AG10803 (cell line): ENCODE measurements at regions not wholly inside any gene's neighbourhood (a gene's known extent, or its start where the extent isn't known, plus 50 kb on each side); places are given as distances from the start of the nearest gene placed in this dataset.

Source experiments
- DNase-seq: peaks from one replicate; pipeline ENCODE4 v3.0.0; 2010; ENCODE audit warnings: low read depth
- H3K4me3 ChIP-seq: 2 replicates; pipeline ENCODE4 v1.5.1; 2011; ENCODE audit warnings: mild to moderate bottlenecking, low read length, control low read depth
- TF ChIP-seq, protein P1 (sequence below): conservative IDR thresholded peaks from 2 replicates; pipeline ENCODE4 v1.5.1; 2011; ENCODE audit warnings: mild to moderate bottlenecking, low read length, control low read depth, inconsistent platforms

- TF ChIP-seq, protein P1, sequence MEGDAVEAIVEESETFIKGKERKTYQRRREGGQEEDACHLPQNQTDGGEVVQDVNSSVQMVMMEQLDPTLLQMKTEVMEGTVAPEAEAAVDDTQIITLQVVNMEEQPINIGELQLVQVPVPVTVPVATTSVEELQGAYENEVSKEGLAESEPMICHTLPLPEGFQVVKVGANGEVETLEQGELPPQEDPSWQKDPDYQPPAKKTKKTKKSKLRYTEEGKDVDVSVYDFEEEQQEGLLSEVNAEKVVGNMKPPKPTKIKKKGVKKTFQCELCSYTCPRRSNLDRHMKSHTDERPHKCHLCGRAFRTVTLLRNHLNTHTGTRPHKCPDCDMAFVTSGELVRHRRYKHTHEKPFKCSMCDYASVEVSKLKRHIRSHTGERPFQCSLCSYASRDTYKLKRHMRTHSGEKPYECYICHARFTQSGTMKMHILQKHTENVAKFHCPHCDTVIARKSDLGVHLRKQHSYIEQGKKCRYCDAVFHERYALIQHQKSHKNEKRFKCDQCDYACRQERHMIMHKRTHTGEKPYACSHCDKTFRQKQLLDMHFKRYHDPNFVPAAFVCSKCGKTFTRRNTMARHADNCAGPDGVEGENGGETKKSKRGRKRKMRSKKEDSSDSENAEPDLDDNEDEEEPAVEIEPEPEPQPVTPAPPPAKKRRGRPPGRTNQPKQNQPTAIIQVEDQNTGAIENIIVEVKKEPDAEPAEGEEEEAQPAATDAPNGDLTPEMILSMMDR: no peak
- H3K4me3 ChIP-seq: no peak overlapping the region
- DNase-seq: no peak
Measured at GRCh38 chr20:62551407-62552323, 75.9 kb upstream of the GATA5 start.

GRCh38 chr20:62552613-62553012 lies 76.8 kb upstream of the GATA5 start:
- DNase-seq: no peak
- no peak overlapping the region for H3K4me3 ChIP-seq
- TF ChIP-seq, protein P1: no peak

GRCh38 chr20:62553136-62553837 lies 77.5 kb upstream of the GATA5 start:
- H3K4me3 ChIP-seq: no peak overlapping the region
- DNase-seq: no peak
- TF ChIP-seq, protein P1: no peak

- H3K4me3 ChIP-seq: no peak overlapping the region
- no peak for DNase-seq
- TF ChIP-seq, protein P1: no peak
Measured at GRCh38 chr20:62553838-62554161, 78.0 kb upstream of the GATA5 start.

DNA sequence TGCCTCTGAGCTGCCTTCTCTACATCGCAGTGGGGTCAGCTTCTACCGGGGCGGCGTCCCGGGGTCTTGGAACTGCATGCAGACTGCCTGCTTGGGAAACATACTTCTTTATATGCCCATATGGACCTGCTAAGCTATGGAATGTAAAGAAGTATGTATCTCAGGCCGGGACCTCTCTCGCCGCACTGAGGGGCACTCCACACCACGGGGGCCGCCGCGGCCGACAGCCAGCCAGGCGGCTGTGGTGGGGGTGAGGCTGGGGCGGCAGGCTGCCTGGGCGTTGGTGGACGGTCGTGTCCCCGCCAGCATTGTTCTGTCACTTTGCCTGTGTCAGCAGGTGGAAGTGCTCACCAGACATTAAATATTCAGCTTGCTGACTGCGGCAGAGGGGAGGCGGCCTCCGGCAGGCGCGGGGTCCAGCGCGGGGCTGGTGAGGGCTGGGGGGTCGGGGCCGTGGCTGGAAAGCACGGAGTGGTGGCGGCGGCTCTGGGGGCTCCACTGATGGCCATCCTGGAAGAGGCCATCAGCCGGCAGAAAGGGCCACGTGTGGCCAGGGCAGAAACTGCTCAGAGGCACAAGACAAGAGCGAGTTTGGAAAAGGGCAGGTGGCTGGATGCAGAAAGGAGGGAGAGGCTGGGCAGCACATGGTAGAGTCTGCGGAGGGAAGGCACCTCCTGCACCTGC lies 78.6 kb upstream of the GATA5 start:
- no peak for DNase-seq
- no peak overlapping the region for H3K4me3 ChIP-seq
- TF ChIP-seq, protein P1: no peak

DNA sequence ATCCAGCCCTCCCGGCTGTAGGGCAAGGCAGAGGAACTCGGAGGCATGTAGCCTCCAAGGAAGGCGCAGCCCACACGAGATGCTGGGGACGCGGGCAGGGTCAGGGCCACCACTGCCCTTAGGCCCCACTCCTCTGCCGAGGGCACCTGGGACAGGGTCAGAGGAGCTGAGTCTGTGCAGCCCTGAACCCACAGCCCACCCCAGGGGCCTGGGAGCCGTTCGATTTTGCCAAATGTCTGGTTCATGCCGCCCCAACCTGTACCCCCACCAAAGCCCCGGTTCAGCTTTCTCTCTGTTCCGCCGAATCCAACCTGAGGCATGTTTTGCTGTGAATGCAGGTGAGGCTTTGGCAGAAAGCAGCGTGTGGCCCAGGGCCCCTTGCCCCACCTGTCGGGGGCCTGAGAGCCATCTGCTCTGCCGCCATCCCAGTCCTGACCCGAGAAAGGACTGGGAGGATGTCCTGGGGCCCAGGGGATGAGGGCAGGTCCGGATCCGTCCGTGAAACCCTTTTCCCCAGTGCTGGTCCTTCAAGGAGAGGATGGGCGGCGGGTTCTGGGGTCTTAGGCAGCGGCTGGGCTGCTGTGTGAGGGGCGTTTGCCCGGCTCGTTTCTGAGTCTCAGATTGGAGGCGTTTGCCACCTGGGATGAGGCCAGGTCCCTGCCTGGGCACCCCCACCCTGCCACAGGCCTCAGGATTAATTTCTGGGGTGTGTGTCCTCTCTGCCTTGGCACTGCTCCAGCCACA lies 79.3 kb upstream of the GATA5 start:
- TF ChIP-seq, protein P1: no peak
- no peak overlapping the region for H3K4me3 ChIP-seq
- no peak for DNase-seq
